Hepatocyte (in vitro differentiated cells): ENCODE measurements at regions not wholly inside any gene's neighbourhood (a gene's known extent, or its start where the extent isn't known, plus 50 kb on each side); places are given as distances from the start of the nearest gene placed in this dataset.

Experiments
- DNase-seq: peaks from one replicate; pipeline ENCODE4 v3.0.0-alpha.2; 2016; ENCODE audit warnings: low spot score
- H2AFZ ChIP-seq: fragments of 200-600 bp; sonication (generic); 2 replicates; pipeline ENCODE4 v1.6.0; 2016; ENCODE audit warnings: antibody characterized with exemption, mild to moderate bottlenecking
- H3K27ac ChIP-seq: fragments of 200-600 bp; sonication (generic); 2 replicates; pipeline ENCODE4 v1.5.1; 2016; ENCODE audit warnings: mild to moderate bottlenecking
- H3K27me3 ChIP-seq: fragments of 200-600 bp; sonication (generic); 2 replicates; pipeline ENCODE4 v1.6.1; 2016
- H3K36me3 ChIP-seq: fragments of 200-600 bp; sonication (generic); replicated peaks from 2 replicates; pipeline ENCODE4 v1.5.1; 2016; ENCODE audit warnings: low read depth; ENCODE audit not compliant: insufficient read depth
- H3K4me1 ChIP-seq: fragments of 200-600 bp; sonication (generic); 2 replicates; pipeline ENCODE4 v1.5.1; 2016; ENCODE audit warnings: mild to moderate bottlenecking, moderate library complexity; ENCODE audit not compliant: insufficient read depth
- H3K4me2 ChIP-seq: fragments of 200-600 bp; sonication (generic); 2 replicates; pipeline ENCODE4 v1.6.0; 2016
- H3K4me3 ChIP-seq: fragments of 200-600 bp; sonication (generic); 2 replicates; pipeline ENCODE4 v1.5.1; 2016; ENCODE audit warnings: mild to moderate bottlenecking
- H3K79me2 ChIP-seq: fragments of 200-600 bp; sonication (generic); 2 replicates; pipeline ENCODE4 v1.6.0; 2017; ENCODE audit warnings: mild to moderate bottlenecking
- H3K9me2 ChIP-seq: fragments of 200-600 bp; sonication (generic); replicated peaks from 2 replicates; pipeline ENCODE4 v1.6.0; 2017; ENCODE audit warnings: mild to moderate bottlenecking; ENCODE audit not compliant: insufficient read depth
- H3K9me3 ChIP-seq: fragments of 200-600 bp; sonication (generic); 2 replicates; pipeline ENCODE4 v1.5.1; 2016; ENCODE audit warnings: low read depth, mild to moderate bottlenecking
- H4K20me1 ChIP-seq: fragments of 200-600 bp; sonication (generic); 2 replicates; pipeline ENCODE4 v1.6.0; 2016; ENCODE audit warnings: mild to moderate bottlenecking; ENCODE audit not compliant: insufficient read depth, poor library complexity, severe bottlenecking
- EZH2 ChIP-seq: fragments of 200-600 bp; sonication (generic); IDR thresholded peaks from 2 replicates; pipeline ENCODE4 v1.6.1; 2016; ENCODE audit warnings: antibody characterized with exemption, mild to moderate bottlenecking, borderline replicate concordance
- EZH2phosphoT487 ChIP-seq: fragments of 200-600 bp; sonication (generic); IDR thresholded peaks from one replicate; pipeline ENCODE4 v1.6.1; 2018; ENCODE audit warnings: antibody characterized with exemption, mild to moderate bottlenecking, low read depth, moderate library complexity; ENCODE audit not compliant: unreplicated experiment, severe bottlenecking
- WGBS: methylation state at CpG from one replicate; pipeline ENCODE4 v1.1.6; 2016; ENCODE audit warnings: low lambda C conversion rate; ENCODE audit errors: missing lambda C conversion rate; 5-methylcytosine and 5-hydroxymethylcytosine counted together
- TF ChIP-seq, protein P1 (sequence below): fragments of 200-600 bp; sonication (generic); IDR thresholded peaks from 2 replicates; pipeline ENCODE4 v1.5.1; 2016; ENCODE audit warnings: antibody characterized with exemption, mild to moderate bottlenecking; ENCODE audit not compliant: poor library complexity

DNA sequence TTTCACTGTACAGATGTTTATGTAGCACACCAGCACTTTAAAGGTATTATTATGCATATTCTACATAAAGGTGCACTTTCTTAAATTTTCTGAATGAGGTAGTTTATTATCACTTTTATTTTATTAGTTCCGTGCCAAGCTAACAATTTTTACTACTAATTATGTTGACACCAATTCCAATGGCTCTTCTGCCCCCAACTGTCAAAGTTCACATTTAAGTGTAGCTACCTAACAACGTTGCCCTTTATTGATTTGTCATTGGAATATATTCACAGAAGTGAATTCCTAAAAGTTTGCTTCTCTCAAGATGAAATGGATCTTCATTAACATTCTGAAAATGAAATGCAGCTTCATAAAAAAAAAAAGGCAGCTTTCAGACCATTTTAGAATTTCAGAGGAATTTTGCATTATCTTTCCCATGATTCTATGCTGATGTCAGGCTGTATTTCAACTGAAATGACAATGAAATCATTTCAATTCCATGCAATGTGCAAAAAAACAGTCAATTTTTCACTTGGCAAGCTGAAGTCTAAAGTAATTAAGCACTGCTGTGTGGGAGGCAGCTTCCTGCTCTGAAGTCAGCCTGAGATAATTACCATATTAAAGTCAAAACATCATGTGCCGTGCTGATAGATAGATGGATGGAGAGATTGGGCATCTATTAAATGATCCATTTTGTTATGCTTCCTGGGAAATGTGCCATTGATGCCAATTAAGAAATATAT lies 229.2 kb downstream of the TTLL7 start:
- no peak overlapping the region for H3K4me3 ChIP-seq
- no peaks in the 10 kb centered on the region for H3K79me2 ChIP-seq
- no peak for DNase-seq
- H3K4me2 ChIP-seq, result no peak overlapping the region
- peaks cover 19% of the 10 kb centered on the region for H3K4me1 ChIP-seq
- H3K9me2 ChIP-seq, result no peaks in the 10 kb centered on the region
- H3K36me3 ChIP-seq, result no peaks in the 10 kb centered on the region
- H4K20me1 ChIP-seq, result no peaks in the 10 kb centered on the region
- no peaks in the 10 kb centered on the region for H3K9me3 ChIP-seq
- H3K27me3 ChIP-seq, result no peaks in the 10 kb centered on the region
- WGBS, result 64% methylated on average over 3 of the region's 3 CpGs
- no peak overlapping the region for H3K27ac ChIP-seq
- H2AFZ ChIP-seq, result no peak overlapping the region
- TF ChIP-seq, protein P1, sequence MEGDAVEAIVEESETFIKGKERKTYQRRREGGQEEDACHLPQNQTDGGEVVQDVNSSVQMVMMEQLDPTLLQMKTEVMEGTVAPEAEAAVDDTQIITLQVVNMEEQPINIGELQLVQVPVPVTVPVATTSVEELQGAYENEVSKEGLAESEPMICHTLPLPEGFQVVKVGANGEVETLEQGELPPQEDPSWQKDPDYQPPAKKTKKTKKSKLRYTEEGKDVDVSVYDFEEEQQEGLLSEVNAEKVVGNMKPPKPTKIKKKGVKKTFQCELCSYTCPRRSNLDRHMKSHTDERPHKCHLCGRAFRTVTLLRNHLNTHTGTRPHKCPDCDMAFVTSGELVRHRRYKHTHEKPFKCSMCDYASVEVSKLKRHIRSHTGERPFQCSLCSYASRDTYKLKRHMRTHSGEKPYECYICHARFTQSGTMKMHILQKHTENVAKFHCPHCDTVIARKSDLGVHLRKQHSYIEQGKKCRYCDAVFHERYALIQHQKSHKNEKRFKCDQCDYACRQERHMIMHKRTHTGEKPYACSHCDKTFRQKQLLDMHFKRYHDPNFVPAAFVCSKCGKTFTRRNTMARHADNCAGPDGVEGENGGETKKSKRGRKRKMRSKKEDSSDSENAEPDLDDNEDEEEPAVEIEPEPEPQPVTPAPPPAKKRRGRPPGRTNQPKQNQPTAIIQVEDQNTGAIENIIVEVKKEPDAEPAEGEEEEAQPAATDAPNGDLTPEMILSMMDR, result no peak
- TF ChIP-seq EZH2, result no peak
- TF ChIP-seq EZH2phosphoT487, result no peak

DNA sequence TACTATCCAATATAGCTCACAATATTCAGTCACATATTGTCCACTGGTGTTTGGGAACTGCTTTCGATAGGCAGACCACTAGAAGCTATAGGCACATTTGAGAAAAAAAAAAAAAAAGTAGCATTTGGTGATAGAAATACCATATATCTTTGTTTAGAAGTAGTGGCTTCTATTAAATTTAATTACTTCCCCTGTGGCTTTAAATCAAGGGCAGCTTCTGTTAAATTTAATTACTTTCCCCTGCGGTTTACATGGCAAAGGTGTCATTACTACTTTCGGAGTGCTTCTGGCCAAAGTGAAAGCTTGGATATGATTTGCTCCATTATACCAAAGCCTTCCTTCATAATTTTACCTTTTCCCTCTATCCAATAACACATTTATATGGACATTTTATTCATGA lies 229.9 kb downstream of the TTLL7 start:
- DNase-seq, result no peak
- Histone ChIP-seq H3K27me3 (no peaks in the 10 kb centered on the region), H3K4me1 (peaks cover 26% of the 10 kb centered on the region), H3K79me2 (no peaks in the 10 kb centered on the region), H3K9me3 (no peaks in the 10 kb centered on the region), H2AFZ (no peak overlapping the region), H4K20me1 (no peaks in the 10 kb centered on the region), H3K4me3 (no peak overlapping the region), H3K4me2 (no peak overlapping the region), H3K36me3 (no peaks in the 10 kb centered on the region), H3K9me2 (no peaks in the 10 kb centered on the region), H3K27ac (no peak overlapping the region)
- WGBS, result 81% methylated on average over 3 of the region's 3 CpGs
- TF ChIP-seq EZH2, result no peak
- no peak for TF ChIP-seq EZH2phosphoT487
- TF ChIP-seq, protein P1, result no peak

DNA sequence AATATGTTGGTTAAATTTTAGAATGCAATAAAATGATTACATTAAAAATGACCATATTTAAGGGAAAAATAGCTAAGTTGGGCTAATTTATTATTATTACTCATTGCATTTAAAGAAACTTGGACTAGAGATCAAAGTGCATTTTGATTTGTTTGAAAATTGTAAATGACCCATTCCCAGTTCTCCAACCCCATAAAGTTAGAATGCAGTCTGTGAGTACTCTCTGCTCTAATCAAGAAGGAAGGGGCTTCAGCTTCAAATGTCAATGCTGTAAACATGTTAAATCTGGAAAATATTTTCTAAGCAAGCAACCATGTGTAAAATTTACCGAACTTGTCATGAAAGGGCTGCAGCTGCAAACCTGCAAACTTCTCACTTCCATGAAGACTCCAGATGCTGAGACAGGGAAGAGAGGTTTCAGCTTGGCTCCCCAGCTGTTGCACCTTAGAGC lies 232.7 kb downstream of the TTLL7 start:
- H3K4me1 ChIP-seq, result peaks cover 48% of the 10 kb centered on the region
- H3K9me2 ChIP-seq, result no peaks in the 10 kb centered on the region
- TF ChIP-seq EZH2 (no peak), EZH2phosphoT487 (no peak)
- TF ChIP-seq, protein P1, result no peak
- H3K9me3 ChIP-seq, result no peaks in the 10 kb centered on the region
- H4K20me1 ChIP-seq, result no peaks in the 10 kb centered on the region
- no peak overlapping the region for H2AFZ ChIP-seq
- 68% methylated on average over 1 of the region's 1 CpG for WGBS
- no peak overlapping the region for H3K4me3 ChIP-seq
- H3K27me3 ChIP-seq, result no peaks in the 10 kb centered on the region
- H3K27ac ChIP-seq, result no peak overlapping the region
- no peaks in the 10 kb centered on the region for H3K79me2 ChIP-seq
- no peak overlapping the region for H3K4me2 ChIP-seq
- DNase-seq, result no peak
- no peaks in the 10 kb centered on the region for H3K36me3 ChIP-seq
